HG03159 (cell line): ENCODE measurements at regions not wholly inside any gene's neighbourhood (a gene's known extent, or its start where the extent isn't known, plus 50 kb on each side); places are given as distances from the start of the nearest gene placed in this dataset.
A peak's percentile ranks its signal among the peaks of the same experiment; 100 is the strongest.

Experiments
- ATAC-seq: cut with Tn5 transposase; IDR thresholded peaks from one replicate; pipeline ENCODE4 v1.9.1; 2021; ENCODE audit warnings: mild to moderate bottlenecking, moderate library complexity; ENCODE audit not compliant: unreplicated experiment

DNA sequence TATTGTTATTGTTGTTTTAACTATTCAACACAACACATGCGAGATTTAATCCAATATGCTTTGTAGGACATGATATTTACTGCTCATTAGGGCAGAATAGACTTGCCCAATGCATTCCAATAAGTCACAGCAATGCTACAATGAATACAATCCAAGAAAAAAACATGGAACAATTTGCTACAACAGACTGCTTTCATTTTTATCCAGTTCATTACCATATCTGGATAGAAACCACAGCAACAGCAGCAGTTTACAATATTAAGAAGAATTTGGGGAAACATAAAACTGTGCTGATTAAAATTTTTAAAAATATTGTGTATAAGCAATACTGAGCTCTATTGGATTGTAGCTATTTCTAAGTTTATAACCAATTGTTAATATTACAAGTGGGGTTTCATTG, 833.0 kb downstream of the DIAPH3 start:
- no peak for ATAC-seq

DNA sequence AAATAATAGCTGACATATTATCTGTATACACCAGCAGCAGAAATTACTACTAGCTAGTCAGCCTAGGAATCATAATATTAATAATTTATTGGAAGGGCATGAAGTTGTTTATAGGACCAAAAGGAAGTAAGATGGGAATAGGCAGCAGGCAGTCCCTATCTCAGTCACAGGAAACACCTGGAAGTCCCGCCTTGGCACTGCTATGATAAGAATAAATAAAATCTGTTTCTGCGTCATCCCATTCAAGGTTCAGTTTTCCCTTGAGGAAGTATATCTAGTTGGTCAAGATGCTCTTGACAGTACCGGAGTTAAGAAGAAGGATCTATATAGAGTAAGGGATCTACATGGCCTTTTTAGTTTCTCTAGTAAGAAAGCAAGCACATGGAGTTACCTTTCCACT, 830.8 kb downstream of the DIAPH3 start:
- ATAC-seq: no peak

DNA sequence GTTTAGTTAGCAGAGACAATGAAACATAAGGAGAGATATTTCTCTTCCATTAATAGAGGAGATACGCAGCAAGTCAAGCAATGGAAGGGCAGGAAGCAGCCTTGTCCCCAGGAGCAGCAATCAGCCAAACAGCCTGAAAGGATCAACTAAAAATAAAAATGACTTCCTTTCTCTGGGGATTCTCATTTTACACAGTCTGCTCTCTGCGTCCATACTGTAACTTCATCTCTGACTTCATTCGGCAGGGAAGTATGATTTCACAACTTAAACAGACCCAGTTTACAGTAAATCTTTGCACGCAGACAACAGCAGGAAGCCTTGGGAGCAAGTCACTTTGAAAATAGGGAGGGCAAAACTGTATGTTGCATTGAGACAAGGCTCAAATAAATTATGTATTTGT, 826.7 kb downstream of the DIAPH3 start:
- no peak for ATAC-seq

DNA sequence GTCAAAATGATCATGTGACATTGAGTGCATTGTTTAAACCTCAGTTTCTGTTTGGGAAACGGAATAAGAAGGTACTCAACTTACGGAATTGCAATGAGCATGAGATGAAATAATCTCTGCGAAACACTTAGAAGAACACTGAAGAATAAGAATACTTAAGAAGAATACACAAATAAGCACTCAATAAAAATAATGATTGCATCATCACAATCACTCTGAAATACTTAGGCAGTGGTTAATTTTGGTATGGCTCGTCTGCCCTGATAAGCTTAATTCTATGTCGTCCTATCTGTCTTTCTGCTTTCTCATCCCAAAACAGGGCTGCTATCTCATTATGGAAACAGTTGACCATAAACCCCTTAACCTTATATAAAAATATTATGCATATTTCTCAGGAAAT, 823.6 kb downstream of the DIAPH3 start:
- ATAC-seq: no peak

DNA sequence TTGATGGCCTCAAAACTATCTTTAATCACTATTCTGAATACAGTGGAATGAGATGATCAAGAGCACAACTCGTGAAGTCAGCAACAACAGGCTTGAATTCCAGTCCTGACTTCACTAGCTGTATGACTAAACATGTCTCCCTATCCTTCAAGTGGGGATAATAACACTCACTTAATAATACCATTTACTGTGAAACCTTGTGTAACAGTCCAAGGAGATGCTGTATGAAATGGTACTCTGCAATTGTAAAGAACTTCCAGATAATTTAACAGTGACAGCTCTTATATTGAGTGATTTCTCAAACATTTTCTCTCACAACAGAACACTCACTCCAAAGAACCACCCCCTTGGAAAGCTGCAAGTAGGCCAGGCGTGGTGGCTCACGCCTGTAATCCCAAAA, 823.1 kb downstream of the DIAPH3 start:
- ATAC-seq: no peak

DNA sequence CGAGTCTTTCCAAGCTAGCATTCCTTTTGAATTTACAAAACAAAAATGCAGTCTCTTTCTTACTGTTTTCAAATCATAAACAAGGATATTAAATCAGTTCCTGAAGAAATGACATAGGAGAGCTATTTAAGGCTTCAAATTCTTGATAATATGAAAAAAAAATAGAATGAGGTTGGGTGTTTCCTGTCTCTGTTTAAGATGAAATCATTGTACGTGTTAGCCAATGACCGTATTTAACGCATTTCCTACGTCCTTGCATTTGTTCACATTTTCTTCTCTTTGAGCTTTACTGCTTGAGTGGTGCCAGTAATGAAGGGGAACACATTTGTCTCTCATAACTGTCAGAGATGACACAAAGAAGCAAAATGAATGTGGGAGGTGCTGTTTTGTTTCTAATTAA, 821.3 kb downstream of the DIAPH3 start:
- no peak for ATAC-seq

DNA sequence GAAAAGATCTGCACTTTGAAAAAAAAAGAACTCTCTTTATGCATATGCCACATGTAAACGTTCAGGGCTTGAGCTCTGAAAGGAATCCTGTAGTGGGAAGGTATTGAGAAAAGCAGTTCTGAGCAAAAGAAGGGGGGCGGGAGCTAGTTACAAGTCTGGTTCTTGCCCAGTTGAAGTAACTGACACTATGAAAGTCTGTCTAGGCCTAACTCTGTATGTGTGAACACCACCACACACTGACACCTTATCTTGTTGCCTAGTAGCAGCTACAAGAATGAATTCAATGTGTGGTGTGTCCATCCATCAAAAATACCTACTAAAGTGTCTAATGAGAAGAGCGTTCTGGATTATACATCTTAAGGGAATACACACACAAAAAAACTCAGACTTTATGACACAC, 820.6 kb downstream of the DIAPH3 start:
- ATAC-seq: no peak

DNA sequence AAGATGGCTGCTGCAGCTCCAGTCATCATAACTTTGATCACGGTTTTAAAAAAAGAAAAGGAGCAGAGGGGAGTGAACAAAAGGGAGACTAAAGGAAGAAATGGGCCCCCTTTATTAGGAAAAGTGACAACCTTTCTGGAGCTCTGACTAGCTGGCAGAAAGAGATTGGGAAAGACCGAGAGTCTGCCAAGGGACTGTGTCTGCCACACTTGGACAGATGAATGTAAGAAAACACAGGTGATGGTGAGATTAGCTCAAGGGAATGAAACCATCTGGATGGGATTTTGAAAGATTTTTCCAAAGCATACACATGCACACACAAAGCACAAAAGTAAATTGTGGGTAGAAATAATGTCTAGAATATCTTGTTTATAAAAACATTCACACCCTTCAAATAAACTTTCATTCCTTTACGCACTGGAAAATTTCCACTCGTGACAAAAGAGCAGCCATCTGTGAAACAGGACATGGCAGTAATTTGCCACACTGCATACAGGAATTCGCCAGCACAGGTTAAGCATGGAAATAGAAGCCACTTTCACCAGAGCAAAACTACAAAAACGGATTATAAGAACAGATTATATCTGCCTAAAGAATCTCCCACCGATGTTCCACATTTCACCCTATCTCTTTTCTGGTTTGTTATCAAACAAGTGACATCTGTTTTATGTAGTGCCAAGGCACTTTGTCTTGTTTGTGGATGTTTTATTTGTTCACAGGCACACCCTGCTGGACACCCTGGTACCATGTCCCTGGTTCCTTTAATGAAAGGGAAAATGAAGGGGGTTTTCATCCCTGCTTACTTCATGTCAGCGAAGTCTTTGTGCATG, 819.5 kb downstream of the DIAPH3 start:
- ATAC-seq: no peak

DNA sequence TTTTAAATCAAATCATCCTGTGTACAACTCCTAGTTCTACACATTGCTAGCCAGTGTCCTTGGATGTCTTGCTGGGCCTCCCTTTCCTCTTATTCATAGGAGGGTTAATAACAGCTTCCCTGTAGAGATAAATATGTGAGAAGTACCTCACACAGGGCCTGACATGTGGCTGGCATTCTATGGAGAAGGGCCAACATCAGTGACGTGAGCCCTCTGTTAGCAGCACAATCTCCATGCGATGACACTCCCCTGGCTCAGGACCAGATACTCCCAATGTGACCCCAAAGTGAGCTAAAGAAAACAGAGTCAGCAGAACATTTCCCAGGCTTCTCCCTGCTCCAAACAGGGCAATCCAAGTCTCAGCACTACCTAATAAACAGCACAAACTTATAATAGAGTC, 818.4 kb downstream of the DIAPH3 start:
- ATAC-seq: no peak

DNA sequence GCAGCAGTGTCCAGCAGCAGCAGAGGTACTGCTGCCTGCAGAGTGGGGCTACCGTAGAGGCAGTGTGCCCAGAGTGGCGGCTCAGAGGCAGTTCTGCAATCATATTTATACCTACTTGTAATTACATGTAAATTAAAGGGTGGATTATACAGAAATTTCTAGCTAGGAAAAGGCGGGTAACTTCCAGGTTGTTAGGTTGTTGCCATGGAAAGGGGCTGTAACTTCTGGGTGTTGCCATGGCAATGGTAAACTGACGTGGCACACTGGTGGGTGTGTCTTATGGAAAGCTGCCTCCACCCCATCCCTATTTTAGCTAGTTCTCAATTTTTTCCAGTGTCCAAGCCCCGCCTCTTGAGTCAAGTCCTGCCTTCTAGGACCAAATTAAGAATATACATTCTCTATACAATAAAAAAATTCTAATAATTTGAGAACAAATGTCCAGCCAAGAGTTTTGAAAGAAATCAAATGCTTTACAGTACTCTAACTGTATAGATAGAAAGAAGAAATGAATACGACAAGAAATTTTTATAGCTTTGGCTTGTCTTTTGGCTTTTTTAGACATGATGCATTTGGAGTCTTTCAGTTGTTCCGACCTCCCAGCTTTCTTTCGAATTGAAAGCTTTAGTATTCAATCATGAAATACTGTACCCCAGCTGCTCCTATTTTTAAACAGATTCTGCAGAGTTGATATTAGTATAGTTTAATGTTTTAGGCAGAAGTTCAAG, 816.6 kb downstream of the DIAPH3 start:
- ATAC-seq: no peak

DNA sequence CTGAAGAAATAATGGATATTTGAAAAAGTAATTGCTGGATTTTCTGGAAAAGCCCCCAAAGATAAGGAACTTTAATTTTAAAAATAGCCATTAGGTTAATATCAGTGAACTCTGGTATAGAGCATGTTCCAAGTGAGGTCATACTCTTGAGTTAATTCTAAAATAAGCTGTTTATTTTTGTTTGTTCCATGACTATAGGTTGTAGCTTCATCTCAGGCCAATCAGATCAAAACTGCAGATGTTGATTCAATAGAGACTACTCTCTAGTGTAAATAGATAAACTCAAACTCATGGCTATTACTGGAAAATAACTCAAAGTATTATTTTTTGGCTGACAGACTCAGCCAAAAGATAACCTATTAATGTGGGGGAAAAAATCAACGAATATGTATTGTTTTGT, 815.1 kb downstream of the DIAPH3 start:
- ATAC-seq: no peak

DNA sequence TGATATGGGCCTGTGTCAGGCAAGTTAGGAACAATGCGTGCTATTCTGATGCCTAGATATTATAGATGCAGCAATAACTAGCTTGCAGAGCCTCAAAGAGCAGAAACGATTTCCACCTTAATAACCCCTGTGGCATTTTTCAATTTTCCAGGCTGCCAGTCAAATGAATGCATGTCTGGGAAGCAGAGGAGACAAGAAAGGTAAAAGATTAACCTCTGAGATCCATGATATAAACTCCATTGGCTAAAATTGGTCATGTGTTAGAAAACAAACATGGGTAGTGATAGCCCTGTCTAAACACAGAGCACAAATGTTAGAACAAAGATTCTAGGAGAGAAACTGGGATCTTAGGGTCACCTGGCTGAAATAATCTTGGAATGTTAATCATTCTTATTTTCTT, 811.1 kb downstream of the DIAPH3 start:
- no peak for ATAC-seq

DNA sequence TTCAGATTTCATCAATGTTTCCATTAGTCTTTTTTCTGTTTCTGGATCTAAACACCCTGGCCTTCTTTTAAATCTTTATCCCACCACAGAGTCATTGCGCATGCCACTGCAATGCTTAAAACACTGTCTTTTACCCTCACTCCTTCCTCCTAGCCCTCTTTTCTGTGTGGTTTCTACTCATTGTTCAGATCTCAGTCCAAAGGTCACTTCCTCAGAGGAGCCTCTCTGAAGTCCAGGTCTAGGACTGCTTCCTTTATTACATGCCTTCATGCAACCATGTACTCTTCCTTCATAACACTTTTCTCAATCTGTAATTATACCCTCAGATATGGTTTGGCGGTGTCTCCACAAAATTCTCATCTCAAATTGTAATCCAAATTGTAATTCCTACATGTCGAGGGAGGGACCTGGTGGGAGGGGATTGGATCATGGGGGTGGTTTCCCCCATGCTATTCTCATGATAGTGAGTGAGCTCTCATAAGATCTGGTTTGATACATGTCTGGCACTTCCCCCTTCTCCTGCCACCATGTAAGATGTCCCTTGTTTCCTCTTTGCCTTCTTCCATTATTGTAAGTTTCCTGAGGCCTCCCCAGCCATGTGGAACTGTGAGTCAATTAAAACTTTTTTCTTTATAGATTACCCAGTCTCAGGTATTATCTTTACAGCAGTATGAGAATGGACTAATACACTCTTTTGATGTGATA, 808.9 kb downstream of the DIAPH3 start:
- peak; percentile 71 for ATAC-seq

DNA sequence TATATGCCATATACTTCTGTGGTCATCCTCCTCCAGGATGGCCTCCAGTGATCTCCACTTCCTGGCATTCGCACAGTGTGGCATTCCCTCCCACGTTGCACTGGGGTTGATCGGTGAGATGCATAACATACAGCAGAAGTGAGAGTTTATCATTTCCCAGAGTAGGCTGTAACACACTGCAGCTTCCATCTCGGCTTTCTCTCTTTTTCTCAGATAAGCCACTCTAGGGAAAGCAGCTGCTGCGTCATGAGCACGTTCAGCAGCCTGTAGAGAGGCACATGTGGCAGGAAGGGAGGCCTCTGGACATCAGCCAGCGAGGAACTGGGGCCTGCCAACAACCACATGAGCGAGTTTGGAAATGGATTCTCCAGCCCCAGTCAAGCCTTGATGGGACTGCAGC, 807.1 kb downstream of the DIAPH3 start:
- no peak for ATAC-seq

DNA sequence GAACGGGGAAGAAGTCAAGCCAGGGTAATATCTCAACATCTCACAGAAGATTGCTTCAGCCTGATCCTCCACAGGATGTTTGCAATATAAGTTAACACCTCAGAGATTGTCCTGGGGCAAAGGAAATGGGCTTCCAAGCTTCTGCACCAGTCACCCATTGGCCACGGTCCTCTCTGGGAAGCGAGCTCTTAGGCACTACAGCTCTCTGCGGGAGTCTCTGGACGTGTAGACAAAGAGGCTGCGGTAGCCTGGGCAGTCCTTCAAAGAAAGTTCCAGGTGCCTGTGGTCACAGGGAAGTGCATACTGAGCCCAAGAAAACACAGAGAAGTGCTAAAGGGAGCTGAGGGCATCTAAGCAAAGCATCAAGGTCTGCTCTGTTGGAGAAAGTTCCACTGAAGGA, 805.7 kb downstream of the DIAPH3 start:
- ATAC-seq: no peak

DNA sequence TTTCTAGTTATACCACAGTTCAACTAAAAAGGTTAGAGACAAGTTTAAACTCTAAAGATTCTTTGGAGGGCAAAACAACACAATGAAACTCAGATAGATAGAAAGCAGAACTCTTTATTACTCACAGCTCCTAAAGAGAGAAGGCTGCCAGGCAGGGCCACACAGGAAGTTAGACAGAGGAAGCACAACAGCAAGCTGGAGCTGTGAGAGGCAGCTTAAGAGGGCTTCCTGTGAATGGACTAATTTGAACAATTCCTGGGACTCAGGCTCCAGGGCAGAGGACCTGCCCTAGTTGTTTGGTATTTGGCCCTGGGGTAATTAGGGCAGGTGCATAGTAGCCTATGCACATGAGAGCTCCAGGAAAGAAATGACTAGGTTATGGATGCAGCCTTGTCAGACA, 803.6 kb downstream of the DIAPH3 start:
- ATAC-seq: peak; percentile 79

DNA sequence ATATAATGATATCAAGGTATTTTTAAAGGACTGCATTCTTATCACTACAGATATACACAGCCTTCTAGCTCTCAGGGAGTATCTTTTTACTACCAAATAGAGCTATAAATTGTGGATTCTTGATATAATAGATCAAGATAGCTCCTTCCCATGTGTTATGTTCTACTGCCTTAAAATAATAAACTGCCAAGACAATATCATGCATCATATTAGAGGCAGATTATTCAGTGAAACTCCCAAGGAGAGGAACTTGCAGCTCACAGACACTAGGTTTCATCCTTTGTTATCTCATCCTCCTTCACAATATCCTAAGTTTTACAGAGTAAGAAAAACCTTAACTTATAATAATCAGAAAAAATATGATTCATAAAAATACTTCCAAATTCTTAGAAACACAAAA, 802.8 kb downstream of the DIAPH3 start:
- no peak for ATAC-seq

DNA sequence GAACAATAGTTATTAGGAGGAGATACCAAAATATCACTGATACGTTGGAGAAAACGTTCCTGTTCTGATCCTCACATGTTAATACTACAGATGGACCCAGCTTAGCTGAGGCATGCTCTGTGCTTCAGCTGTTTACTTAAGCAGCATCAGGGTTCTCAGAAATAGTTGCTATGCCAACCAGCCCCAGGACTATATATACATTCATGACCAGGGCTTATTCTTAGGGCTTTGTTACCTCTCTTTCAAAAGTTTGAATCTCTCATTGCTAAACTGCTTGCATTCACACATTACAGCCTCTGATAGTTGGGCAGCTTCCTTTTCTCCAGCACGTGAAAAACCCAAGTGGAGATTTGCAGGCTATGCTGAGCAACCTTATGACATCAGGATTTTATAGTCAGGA, 800.4 kb downstream of the DIAPH3 start:
- ATAC-seq: no peak

DNA sequence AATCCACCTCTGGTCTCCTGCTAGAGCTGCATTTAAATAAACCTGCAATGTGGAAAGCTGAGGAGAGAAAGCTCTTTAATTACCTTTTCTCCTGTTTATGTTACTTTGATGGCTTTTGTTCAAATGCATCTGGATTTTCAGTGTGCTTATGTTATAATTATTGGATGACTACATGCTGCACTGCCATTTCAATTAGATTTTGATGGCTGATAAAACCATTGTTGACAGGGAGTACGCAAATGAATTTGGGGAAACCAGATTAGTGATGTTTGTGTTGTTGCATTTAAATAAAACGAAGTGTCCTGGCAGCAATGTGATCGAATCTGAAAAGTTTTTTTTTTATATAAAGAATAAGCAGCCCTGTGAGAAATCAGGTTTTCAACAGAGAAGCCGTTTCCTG, 799.8 kb downstream of the DIAPH3 start:
- no peak for ATAC-seq

DNA sequence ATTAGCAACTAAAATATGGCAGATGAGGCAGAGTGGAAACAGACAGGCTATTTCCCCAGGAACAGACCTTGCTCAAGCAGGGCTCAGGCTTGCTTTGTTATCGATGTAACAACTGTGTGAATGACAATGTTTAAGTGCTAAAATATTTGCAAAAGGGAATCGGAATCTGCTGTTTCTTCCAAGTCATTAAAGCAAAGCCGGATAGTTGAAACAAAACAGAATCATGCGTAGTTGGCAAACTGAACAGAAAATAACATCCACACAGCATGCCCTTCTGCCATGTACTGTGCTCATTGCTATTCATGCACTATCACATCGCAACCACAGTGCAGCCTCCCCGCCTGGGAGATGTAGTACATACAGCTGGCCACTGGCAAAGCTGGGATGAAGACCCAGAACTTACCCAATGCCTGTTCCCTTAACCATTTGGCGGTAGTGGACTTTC, 799.1 kb downstream of the DIAPH3 start:
- no peak for ATAC-seq

DNA sequence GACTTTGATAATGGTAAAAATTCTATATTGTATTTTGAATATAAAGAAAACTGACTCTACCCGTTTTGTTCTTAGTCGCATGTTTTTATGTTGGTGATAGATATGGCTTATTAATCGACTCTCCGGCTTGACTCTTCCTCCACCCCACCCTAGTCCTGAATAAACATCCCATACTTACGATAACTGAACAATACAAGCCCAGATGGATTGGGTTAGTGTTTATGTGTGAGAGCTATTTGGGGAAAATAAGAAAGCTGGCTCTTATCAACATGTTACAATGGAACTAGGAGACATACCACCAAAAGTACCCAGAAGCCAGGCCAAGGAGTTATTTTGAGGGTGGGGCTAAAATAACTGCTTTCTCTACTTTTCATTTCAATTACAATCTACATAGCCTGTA, 796.3 kb downstream of the DIAPH3 start:
- ATAC-seq: no peak

DNA sequence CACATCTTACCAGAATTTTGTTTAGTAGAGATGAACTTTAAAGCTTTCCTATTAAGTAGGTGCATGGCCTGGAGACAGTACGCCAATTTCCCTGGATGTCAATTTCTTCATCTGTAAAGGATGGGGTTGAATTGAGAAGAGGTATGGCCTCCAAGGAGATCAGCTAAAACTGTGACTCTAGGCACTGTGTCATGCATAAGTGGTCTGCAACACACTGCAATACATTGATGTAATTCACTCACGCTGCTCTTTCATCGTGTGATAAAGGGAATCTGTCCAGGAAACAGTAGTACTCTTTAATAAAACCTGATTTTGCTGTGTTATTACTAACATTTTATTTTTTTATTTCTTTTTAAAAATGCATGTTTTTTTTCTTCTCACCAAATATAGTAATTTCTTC, 795.8 kb downstream of the DIAPH3 start:
- no peak for ATAC-seq
